GM10248 (cell line): ENCODE measurements at regions not wholly inside any gene's neighbourhood (a gene's known extent, or its start where the extent isn't known, plus 50 kb on each side); places are given as distances from the start of the nearest gene placed in this dataset.

Experiments used
- CTCF ChIA-PET: fragments of 300-600 bp; sonication (Branson Sonifier 250); formaldehyde crosslinking; extraction: SDS; loops from one replicate; lab custom pipeline; 2021; ENCODE audit warnings: antibody characterized with exemption; lab: Yijun Ruan, JAX
- POLR2A ChIA-PET: fragments of 350-650 bp; sonication (Branson Sonifier 250); formaldehyde crosslinking; extraction: SDS; loops from one replicate; lab custom pipeline; 2020; ENCODE audit warnings: antibody characterized with exemption; lab: Yijun Ruan, JAX
- DNase-seq: peaks from one replicate; pipeline ENCODE4 v3.0.0; 2012; ENCODE audit errors: extremely low spot score
- TF ChIP-seq, protein P1 (sequence below): IDR thresholded peaks from 2 replicates; pipeline ENCODE4 v1.5.1; 2012; ENCODE audit warnings: mild to moderate bottlenecking, low read depth; ENCODE audit errors: extremely low read depth, missing control alignments, control extremely low read depth

DNA sequence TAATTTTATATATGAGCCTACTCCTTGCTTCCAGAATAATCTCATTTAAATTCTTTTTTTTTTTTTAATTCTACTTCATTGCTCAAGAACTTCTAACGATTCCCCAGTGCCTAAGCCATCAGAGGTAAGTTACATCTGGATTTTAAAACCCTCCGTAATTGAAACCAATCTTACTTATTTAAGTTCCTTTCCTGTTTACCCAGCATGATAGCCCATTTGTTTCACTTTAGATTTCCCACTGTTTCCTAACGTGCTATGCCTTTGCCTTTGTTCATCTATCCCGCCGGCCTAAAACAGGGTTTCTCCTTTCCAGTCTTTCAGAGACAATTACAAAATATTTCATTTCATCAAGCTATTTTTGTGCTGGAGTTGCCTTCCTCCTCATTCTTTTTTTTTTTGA is 75.8 kb upstream of the ETV1 start:
- no peak for DNase-seq
- ChIA-PET CTCF (no interaction called here), POLR2A (no interaction called here)
- TF ChIP-seq, protein P1, sequence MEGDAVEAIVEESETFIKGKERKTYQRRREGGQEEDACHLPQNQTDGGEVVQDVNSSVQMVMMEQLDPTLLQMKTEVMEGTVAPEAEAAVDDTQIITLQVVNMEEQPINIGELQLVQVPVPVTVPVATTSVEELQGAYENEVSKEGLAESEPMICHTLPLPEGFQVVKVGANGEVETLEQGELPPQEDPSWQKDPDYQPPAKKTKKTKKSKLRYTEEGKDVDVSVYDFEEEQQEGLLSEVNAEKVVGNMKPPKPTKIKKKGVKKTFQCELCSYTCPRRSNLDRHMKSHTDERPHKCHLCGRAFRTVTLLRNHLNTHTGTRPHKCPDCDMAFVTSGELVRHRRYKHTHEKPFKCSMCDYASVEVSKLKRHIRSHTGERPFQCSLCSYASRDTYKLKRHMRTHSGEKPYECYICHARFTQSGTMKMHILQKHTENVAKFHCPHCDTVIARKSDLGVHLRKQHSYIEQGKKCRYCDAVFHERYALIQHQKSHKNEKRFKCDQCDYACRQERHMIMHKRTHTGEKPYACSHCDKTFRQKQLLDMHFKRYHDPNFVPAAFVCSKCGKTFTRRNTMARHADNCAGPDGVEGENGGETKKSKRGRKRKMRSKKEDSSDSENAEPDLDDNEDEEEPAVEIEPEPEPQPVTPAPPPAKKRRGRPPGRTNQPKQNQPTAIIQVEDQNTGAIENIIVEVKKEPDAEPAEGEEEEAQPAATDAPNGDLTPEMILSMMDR, result no peak

DNA sequence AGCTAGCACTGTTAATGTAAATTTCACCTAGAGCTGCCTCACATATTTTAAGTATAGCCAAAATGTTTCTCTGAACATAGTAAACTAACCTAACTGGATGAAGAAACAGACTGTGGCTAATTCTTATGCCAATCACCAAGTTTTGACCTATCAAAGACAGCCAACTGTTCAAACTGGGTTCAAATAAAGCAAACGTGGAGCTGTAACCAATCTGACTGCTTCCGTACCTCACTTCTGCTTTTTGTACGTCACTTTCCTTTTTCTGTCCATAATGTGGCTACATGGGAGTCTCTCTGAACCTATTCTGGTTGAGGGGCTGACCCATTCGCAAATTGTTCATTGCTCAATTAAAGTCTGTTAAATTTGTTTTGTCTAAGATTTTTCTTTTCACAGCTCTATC is 66.3 kb upstream of the ETV1 start:
- TF ChIP-seq, protein P1, result no peak
- ChIA-PET POLR2A (no interaction called here), CTCF (interaction anchor here (1.5 kb wide), 1 partner anchor 21 kb away, joined by 3 read pairs; no protein-coding TSS in a partner anchor)
- DNase-seq, result no peak

DNA sequence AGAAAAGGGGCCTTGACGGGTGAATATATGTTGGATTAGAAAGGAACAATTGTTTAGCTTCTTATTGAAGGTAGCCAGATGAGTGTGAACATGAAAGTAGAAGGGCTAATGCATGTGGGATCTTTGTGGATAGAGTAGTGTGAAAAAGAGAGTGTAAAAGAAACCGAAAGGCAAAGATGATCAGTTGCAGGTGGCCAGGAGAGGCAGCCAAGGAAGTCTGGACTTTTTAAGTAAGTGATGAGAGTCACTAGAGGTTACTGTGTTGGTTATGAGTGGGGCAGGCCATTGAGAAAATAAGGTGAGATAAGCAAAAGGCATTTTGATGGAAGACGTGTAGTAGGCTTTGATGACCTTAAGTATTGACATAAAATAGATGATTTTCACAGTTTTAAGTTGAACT is 64.7 kb upstream of the ETV1 start:
- ChIA-PET POLR2A (no interaction called here), CTCF (no interaction called here)
- no peak for DNase-seq
- TF ChIP-seq, protein P1, result no peak

DNA sequence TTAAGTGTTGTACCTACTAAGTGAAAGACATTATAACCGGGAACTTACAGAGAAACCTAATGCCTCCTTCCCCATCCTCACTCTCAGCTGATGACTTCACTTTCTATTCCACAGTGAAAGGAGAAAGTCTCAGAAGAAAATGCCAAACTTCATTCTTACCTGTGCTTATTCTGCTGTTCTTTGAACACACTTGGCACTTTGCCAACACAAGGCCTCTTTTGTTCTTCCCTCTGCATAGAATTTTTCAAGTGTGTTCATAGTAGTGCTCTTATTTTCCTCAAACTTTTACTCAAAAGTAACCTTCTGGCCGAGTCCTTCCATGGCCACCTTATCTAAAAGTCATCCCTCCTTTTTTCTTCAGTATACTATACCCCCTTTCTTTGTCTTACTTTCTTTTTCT is 59.4 kb upstream of the ETV1 start:
- TF ChIP-seq, protein P1, result no peak
- CTCF ChIA-PET, result no interaction called here
- POLR2A ChIA-PET, result no interaction called here
- DNase-seq, result no peak

DNA sequence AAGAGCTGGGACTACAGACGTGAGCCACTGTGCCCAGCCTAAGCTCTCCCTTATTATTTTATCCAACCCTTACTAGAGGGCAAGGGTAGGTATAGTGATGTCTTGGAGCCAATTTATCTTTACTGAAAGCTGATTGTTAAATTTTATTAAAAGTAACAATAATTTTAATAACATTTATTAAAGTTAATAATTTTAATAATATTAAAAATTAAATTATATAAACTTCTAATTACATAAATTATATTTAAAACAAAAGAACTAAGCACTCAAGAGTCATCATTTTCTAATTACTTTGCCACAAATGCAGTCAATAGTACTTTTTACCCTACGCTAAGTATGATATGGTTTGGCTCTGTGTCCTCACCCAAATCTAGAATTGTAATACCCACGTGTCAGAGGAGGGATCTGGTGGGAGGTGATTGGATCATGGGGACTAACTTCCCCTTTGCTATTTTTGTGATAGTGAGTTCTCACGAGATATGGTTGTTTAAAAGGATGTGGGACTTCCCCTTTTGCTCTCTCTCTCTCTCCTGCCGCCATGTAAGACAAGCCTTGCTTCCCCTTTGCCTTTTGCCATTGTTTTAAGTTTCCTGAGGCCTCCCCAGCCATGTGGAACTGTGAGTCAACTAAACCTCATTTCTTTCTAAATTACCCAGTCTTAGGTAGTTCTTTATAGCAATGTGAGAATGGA is 58.4 kb upstream of the ETV1 start:
- ChIA-PET CTCF (no interaction called here), POLR2A (no interaction called here)
- no peak for DNase-seq
- TF ChIP-seq, protein P1, result no peak

DNA sequence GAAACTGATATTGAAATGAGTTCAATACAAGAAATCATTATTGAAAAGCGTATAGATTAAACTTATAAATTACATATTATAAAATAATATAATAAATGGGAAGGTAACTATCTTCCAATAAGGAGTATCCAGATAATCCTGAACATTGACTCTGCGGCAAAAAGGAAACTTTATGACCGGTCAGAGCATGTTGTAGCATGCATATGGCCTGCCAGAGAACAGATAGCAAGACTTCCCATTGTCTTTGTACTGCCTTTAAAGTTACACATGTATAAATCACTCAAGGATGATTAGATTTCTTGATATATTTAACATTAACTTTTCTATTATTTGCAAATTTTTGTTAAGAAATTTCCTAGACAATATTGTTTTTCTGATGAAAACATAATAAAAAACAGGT is 56.2 kb upstream of the ETV1 start:
- DNase-seq, result no peak
- CTCF ChIA-PET, result no interaction called here
- POLR2A ChIA-PET, result no interaction called here
- TF ChIP-seq, protein P1, result no peak
